B cell (primary cell): ENCODE measurements at regions not wholly inside any gene's neighbourhood (a gene's known extent, or its start where the extent isn't known, plus 50 kb on each side); places are given as distances from the start of the nearest gene placed in this dataset.

Experiments
- ATAC-seq: fragments of 200-7000 bp; cut with Tn5 transposase; one replicate; pipeline ENCODE4 v1.10.0; 2021; ENCODE audit warnings: low read depth, mild to moderate bottlenecking, moderate number of reproducible peaks, moderate library complexity
- CTCF ChIA-PET: fragments of 350-600 bp; sonication (Branson Sonifier 250); formaldehyde crosslinking; loops from one replicate; lab custom pipeline; 2021; ENCODE audit warnings: antibody characterized with exemption, inconsistent platforms; lab: Charles Lee
- POLR2A ChIA-PET: fragments of 350-600 bp; sonication (Branson Sonifier 250); formaldehyde crosslinking; loops from one replicate; lab custom pipeline; 2021; ENCODE audit warnings: antibody characterized with exemption; lab: Charles Lee
- DNase-seq: peaks from one replicate; pipeline ENCODE4 v3.0.0; 2013
- H2AFZ ChIP-seq: 2 replicates; pipeline ENCODE4 v1.6.1; 2012; ENCODE audit warnings: mild to moderate bottlenecking, low read depth, low read length; ENCODE audit not compliant: insufficient read depth, poor library complexity, severe bottlenecking
- H3K27ac ChIP-seq, 2 donors: 1 replicate in 1 of 2; 2 replicates in 1 of 2; pipeline ENCODE4 v1.5.1; 2012 to 2013; ENCODE audit warnings: low read length in 2 of 2, mild to moderate bottlenecking in 2 of 2, moderate library complexity in 1 of 2
- H3K27me3 ChIP-seq, 4 experiments: fragments of 200-600 bp in 1 of 4; sonication (generic) in 1 of 4; replicated peaks in 1 of 4; 1 replicate in 2 of 4; 2 replicates in 2 of 4; pipeline versions ENCODE4 v1.6.1 to v1.7.0; 2013 to 2016; ENCODE audit warnings: low read length in 3 of 4, mild to moderate bottlenecking in 2 of 4, mixed read lengths in 1 of 4, moderate library complexity in 1 of 4; ENCODE audit not compliant: insufficient read depth in 4 of 4, control insufficient read depth in 3 of 4; ENCODE audit errors: control extremely low read depth in 1 of 4
- H3K36me3 ChIP-seq, 2 experiments: replicated peaks in 1 of 2; 1 replicate in 1 of 2; 2 replicates in 1 of 2; pipeline versions ENCODE4 v1.6.1 to v1.7.1; 2013; ENCODE audit warnings: low read length in 1 of 2; ENCODE audit not compliant: insufficient read depth in 2 of 2, control insufficient read depth in 1 of 2; ENCODE audit errors: control extremely low read depth in 1 of 2, extremely low read depth in 1 of 2
- H3K4me1 ChIP-seq, 2 donors: fragments of 200-600 bp in 1 of 2; sonication (generic) in 1 of 2; 1 replicate in 1 of 2; 2 replicates in 1 of 2; pipeline versions ENCODE4 v1.5.1 to v1.6.1; 2013 to 2017; ENCODE audit warnings: low read length in 2 of 2; ENCODE audit not compliant: control insufficient read depth in 2 of 2, insufficient read depth in 2 of 2
- H3K4me2 ChIP-seq: replicated peaks from 2 replicates; pipeline ENCODE3; 2012; ENCODE audit warnings: mild to moderate bottlenecking, low read depth, low read length; ENCODE audit not compliant: poor library complexity, severe bottlenecking
- H3K4me3 ChIP-seq, 5 experiments: fragments of 200-600 bp in 1 of 5; sonication (generic) in 1 of 5; 1 replicate in 3 of 5; 2 replicates in 2 of 5; pipeline versions ENCODE4 v1.5.1 to v1.7.0; 2011 to 2016; ENCODE audit warnings: low read length in 4 of 5, mild to moderate bottlenecking in 4 of 5, low read depth in 2 of 5, control low read depth in 1 of 5, moderate library complexity in 1 of 5; ENCODE audit not compliant: insufficient read depth in 1 of 5; ENCODE audit errors: control extremely low read depth in 1 of 5, extremely low read depth in 1 of 5
- H3K79me2 ChIP-seq: fragments of 200-600 bp; sonication (generic); one replicate; pipeline ENCODE4 v1.6.0; 2016; ENCODE audit warnings: low read length; ENCODE audit not compliant: control insufficient read depth, insufficient read depth
- H3K9ac ChIP-seq: fragments of 200-600 bp; sonication (generic); 2 replicates; pipeline ENCODE4 v1.6.1; 2017; ENCODE audit warnings: mild to moderate bottlenecking, low read length, moderate library complexity
- H3K9me3 ChIP-seq, 3 donors: one replicate each; pipeline versions ENCODE4 v1.6.1 to v1.7.1; 2013; ENCODE audit warnings: low read length in 2 of 3; ENCODE audit not compliant: control insufficient read depth in 2 of 3, insufficient read depth in 1 of 3; ENCODE audit errors: control extremely low read depth in 1 of 3
- H4K20me1 ChIP-seq: 2 replicates; pipeline ENCODE4 v1.6.0; 2012; ENCODE audit warnings: mild to moderate bottlenecking, low read length; ENCODE audit not compliant: insufficient read depth, control insufficient read depth, poor library complexity, severe bottlenecking
- H3K27ac Mint-ChIP-seq: one replicate; pipeline ENCODE4 v1.8.0; 2021; ENCODE audit warnings: mixed read lengths
- H3K27me3 Mint-ChIP-seq: one replicate; pipeline ENCODE4 v1.8.0; 2021; ENCODE audit warnings: mixed read lengths
- H3K4me1 Mint-ChIP-seq: one replicate; pipeline ENCODE4 v1.8.0; 2021; ENCODE audit warnings: mixed read lengths
- H3K4me3 Mint-ChIP-seq: one replicate; pipeline ENCODE4 v1.8.0; 2021; ENCODE audit warnings: mixed read lengths
- H3K9me3 Mint-ChIP-seq: one replicate; pipeline ENCODE4 v1.8.0; 2022; ENCODE audit warnings: mixed read lengths; ENCODE audit not compliant: insufficient read depth
- EZH2 ChIP-seq: IDR thresholded peaks from 2 replicates; pipeline ENCODE4 v1.6.1; 2012; ENCODE audit warnings: borderline replicate concordance, low read depth, mild to moderate bottlenecking, moderate library complexity, low read length; ENCODE audit not compliant: insufficient read depth, poor library complexity, severe bottlenecking
- WGBS: methylation state at CpG from one replicate; pipeline ENCODE4 v1.1.5; 2013; ENCODE audit warnings: missing lambda C conversion rate; ENCODE audit not compliant: insufficient coverage; 5-methylcytosine and 5-hydroxymethylcytosine counted together
- intact Hi-C: fragments of 100-400 bp; cut with micrococcal nuclease; formaldehyde crosslinking; loops from one replicate; pipeline ENCODE4 v1.10.0; 2022
- TF ChIP-seq, protein P1 (sequence below): fragments of 200-600 bp; IDR thresholded peaks from one replicate; pipeline ENCODE4 v1.8.0; 2022; ENCODE audit warnings: antibody characterized with exemption, mild to moderate bottlenecking

DNA sequence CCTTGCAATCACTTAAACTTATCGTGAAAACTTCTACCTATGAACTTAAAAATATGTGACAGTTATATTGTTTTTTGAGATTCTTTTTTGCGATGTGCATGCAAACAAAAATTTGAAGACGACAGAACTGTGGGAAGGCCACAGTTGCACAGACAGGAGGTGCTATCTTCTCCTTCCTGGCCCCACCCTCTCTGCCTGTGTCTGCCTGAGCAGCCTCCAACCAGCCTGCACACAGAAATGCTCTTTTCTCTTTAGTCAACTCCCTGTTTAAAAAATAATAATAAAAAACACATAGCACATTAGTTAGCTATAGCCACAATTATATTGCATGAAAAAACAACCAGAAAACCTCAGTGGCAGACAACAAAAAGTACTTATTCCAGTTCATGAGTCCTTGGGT lies 212.2 kb downstream of the ZNF621 start:
- no peak overlapping the region for H2AFZ ChIP-seq
- H3K27ac Mint-ChIP-seq = no peak overlapping the region
- no peak overlapping the region for H3K4me3 ChIP-seq
- no peak overlapping the region for H3K9ac ChIP-seq
- H3K27me3 ChIP-seq = no peaks in the 10 kb centered on the region
- peaks cover 0 to 3% of the 10 kb centered on the region in 2 donors for H3K4me1 ChIP-seq
- H4K20me1 ChIP-seq = no peaks in the 10 kb centered on the region
- H3K4me2 ChIP-seq = no peak overlapping the region
- no peak overlapping the region for H3K4me3 Mint-ChIP-seq
- H3K79me2 ChIP-seq = no peaks in the 10 kb centered on the region
- H3K9me3 ChIP-seq = no peaks in the 10 kb centered on the region
- H3K27me3 Mint-ChIP-seq = peaks cover 9% of the 10 kb centered on the region
- DNase-seq (no peak), ATAC-seq (no peak)
- intact Hi-C loops = no loop called here
- peaks cover 3% of the 10 kb centered on the region for H3K4me1 Mint-ChIP-seq
- no peaks in the 10 kb centered on the region for H3K36me3 ChIP-seq
- POLR2A ChIA-PET = no interaction called here
- CTCF ChIA-PET = interaction anchor here (0.7 kb wide), 1 partner anchor 152 kb away, joined by 3 read pairs; no protein-coding TSS in a partner anchor
- H3K9me3 Mint-ChIP-seq = no peaks in the 10 kb centered on the region
- H3K27ac ChIP-seq = no peak overlapping the region
- 100% methylated on average over 1 of the region's 3 CpGs for WGBS
- TF ChIP-seq EZH2 = no peak
- TF ChIP-seq, protein P1, sequence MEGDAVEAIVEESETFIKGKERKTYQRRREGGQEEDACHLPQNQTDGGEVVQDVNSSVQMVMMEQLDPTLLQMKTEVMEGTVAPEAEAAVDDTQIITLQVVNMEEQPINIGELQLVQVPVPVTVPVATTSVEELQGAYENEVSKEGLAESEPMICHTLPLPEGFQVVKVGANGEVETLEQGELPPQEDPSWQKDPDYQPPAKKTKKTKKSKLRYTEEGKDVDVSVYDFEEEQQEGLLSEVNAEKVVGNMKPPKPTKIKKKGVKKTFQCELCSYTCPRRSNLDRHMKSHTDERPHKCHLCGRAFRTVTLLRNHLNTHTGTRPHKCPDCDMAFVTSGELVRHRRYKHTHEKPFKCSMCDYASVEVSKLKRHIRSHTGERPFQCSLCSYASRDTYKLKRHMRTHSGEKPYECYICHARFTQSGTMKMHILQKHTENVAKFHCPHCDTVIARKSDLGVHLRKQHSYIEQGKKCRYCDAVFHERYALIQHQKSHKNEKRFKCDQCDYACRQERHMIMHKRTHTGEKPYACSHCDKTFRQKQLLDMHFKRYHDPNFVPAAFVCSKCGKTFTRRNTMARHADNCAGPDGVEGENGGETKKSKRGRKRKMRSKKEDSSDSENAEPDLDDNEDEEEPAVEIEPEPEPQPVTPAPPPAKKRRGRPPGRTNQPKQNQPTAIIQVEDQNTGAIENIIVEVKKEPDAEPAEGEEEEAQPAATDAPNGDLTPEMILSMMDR = no peak

DNA sequence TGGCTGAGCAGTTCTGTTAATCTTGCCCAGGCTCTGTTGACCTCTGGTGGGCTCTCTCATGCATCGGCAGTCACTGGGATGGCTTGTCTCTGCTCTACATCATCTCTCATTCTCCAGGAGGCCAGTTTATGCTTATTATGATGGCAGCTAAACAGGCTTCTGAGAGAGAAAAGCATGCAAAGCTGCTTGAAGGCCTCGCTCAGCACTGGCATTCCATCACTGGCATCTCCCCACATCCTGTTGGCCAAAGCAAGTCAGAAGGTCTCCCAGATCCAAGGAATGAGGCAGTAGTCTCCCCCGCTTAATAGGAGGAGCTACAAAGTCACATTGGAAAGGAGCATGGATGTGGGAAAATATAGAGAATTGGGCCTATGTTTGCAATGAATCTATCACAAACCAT lies 212.6 kb downstream of the ZNF621 start:
- Histone ChIP-seq H3K4me3 (no peak overlapping the region), H4K20me1 (no peaks in the 10 kb centered on the region), H3K4me2 (no peak overlapping the region), H3K9ac (no peak overlapping the region), H2AFZ (no peak overlapping the region), H3K27me3 (no peaks in the 10 kb centered on the region), H3K27ac (no peak overlapping the region), H3K79me2 (no peaks in the 10 kb centered on the region), H3K4me1 (peaks cover 0 to 4% of the 10 kb centered on the region in 2 donors), H3K36me3 (no peaks in the 10 kb centered on the region), H3K9me3 (no peaks in the 10 kb centered on the region)
- Mint-ChIP-seq H3K4me3 (no peak overlapping the region), H3K4me1 (peaks cover 3% of the 10 kb centered on the region), H3K27ac (no peak overlapping the region), H3K9me3 (no peaks in the 10 kb centered on the region), H3K27me3 (peaks cover 9% of the 10 kb centered on the region)
- ChIA-PET POLR2A (no interaction called here), CTCF (interaction anchor here (0.7 kb wide), 1 partner anchor 153 kb away, joined by 3 read pairs; no protein-coding TSS in a partner anchor)
- intact Hi-C loops = no loop called here
- no CpG with 5 or more reads among the region's 3 CpGs for WGBS
- DNase-seq = no peak
- TF ChIP-seq EZH2 = no peak
- TF ChIP-seq, protein P1 = no peak
- ATAC-seq = no peak
